Activated CD4-positive, alpha-beta memory T cell treated with anti-CD3 and anti-CD28 coated beads for 36 hours (primary cell): ENCODE measurements at regions not wholly inside any gene's neighbourhood (a gene's known extent, or its start where the extent isn't known, plus 50 kb on each side); places are given as distances from the start of the nearest gene placed in this dataset.

Source experiments
- CTCF ChIA-PET: fragments of 350-600 bp; sonication (Branson Sonifier 250); formaldehyde crosslinking; loops from one replicate; lab custom pipeline; 2021; ENCODE audit warnings: antibody characterized with exemption, inconsistent platforms; lab: Charles Lee
- POLR2A ChIA-PET: fragments of 350-600 bp; sonication (Branson Sonifier 250); formaldehyde crosslinking; loops from one replicate; lab custom pipeline; 2021; ENCODE audit warnings: antibody characterized with exemption; lab: Charles Lee
- DNase-seq: peaks from one replicate; pipeline ENCODE4 v3.0.0-alpha.2; 2020
- H3K27ac Mint-ChIP-seq: one replicate; pipeline ENCODE4 v1.8.0; 2021; ENCODE audit warnings: mixed read lengths
- H3K27me3 Mint-ChIP-seq: one replicate; pipeline ENCODE4 v1.8.0; 2021; ENCODE audit warnings: mixed read lengths
- H3K36me3 Mint-ChIP-seq: one replicate; pipeline ENCODE4 v1.8.0; 2021; ENCODE audit warnings: mixed read lengths
- H3K4me1 Mint-ChIP-seq: one replicate; pipeline ENCODE4 v1.8.0; 2021; ENCODE audit warnings: low read depth, mixed read lengths
- H3K4me3 Mint-ChIP-seq: one replicate; pipeline ENCODE4 v1.8.0; 2021; ENCODE audit warnings: mild to moderate bottlenecking, mixed read lengths
- H3K9me3 Mint-ChIP-seq: one replicate; pipeline ENCODE4 v1.8.0; 2021; ENCODE audit warnings: mixed read lengths
- intact Hi-C: fragments of 100-400 bp; cut with micrococcal nuclease; formaldehyde crosslinking; loops from one replicate; pipeline ENCODE4 v1.15.1; 2023

- intact Hi-C loops: no loop called here
- no peaks in the 10 kb centered on the region for H3K9me3 Mint-ChIP-seq
- ChIA-PET POLR2A (no interaction called here), CTCF (interaction anchor here (1.0 kb wide), 1 partner anchor 10 kb away, joined by 3 read pairs; no protein-coding TSS in a partner anchor)
- no peaks in the 10 kb centered on the region for H3K36me3 Mint-ChIP-seq
- no peak overlapping the region for H3K4me3 Mint-ChIP-seq
- H3K27ac Mint-ChIP-seq: no peak overlapping the region
- H3K4me1 Mint-ChIP-seq: peaks cover 29% of the 10 kb centered on the region
- peak; percentile 22 for DNase-seq
- no peaks in the 10 kb centered on the region for H3K27me3 Mint-ChIP-seq
Observed at GRCh38 chr5:68884144-68884754, 209.6 kb upstream of the SLC30A5 start.

DNA sequence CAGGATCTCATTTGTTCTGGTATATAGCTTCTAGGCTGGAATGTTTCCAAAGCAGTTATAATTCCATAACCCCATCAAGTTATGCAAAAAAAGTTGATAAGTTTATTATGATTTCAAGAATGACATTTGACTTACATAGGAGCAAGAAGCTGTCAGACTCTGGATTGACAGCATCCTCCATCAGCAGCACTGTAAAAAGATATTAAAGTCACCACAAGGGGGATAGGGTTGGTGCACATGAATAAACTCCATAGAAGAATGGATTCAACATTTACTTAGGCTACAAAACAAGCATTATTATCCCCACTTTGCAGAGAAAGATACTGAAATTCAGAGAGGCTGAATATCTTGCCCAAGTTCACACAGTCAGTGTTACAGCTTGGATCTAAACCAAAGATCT is 208.9 kb upstream of the SLC30A5 start:
- ChIA-PET CTCF (no interaction called here), POLR2A (no interaction called here)
- peaks cover 29% of the 10 kb centered on the region for H3K4me1 Mint-ChIP-seq
- no peaks in the 10 kb centered on the region for H3K9me3 Mint-ChIP-seq
- H3K27me3 Mint-ChIP-seq: no peaks in the 10 kb centered on the region
- DNase-seq: no peak
- H3K4me3 Mint-ChIP-seq: no peak overlapping the region
- H3K27ac Mint-ChIP-seq: no peak overlapping the region
- intact Hi-C loops: loop anchor here (5.0 kb wide), 2 partner anchors 122 to 603 kb away; no protein-coding TSS in a partner anchor
- no peaks in the 10 kb centered on the region for H3K36me3 Mint-ChIP-seq

DNA sequence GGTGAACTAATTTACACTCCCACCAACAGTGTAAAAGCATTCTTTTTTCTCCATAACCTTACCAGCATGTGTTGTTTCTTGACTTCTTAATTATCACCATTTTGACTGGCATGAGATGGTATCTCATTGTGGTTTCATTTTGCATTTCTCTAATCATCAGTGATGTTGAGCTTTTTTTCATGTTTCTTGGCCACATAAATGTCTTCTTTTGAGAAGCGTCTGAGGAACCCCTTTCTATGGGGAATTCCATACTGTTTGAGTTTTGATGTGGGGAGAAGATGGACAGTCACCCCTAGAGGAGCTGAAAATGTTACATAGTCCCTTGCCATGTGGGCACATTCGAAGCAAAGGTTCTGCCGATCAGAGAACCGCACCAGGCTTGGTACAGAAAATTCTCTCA is 207.0 kb upstream of the SLC30A5 start:
- Mint-ChIP-seq H3K4me1 (peaks cover 35% of the 10 kb centered on the region), H3K27ac (no peak overlapping the region), H3K4me3 (no peak overlapping the region), H3K36me3 (no peaks in the 10 kb centered on the region), H3K9me3 (no peaks in the 10 kb centered on the region), H3K27me3 (no peaks in the 10 kb centered on the region)
- intact Hi-C loops: loop anchor here (5.0 kb wide), 2 partner anchors 120 to 605 kb away; no protein-coding TSS in a partner anchor
- CTCF ChIA-PET: no interaction called here
- POLR2A ChIA-PET: no interaction called here
- DNase-seq: no peak

DNA sequence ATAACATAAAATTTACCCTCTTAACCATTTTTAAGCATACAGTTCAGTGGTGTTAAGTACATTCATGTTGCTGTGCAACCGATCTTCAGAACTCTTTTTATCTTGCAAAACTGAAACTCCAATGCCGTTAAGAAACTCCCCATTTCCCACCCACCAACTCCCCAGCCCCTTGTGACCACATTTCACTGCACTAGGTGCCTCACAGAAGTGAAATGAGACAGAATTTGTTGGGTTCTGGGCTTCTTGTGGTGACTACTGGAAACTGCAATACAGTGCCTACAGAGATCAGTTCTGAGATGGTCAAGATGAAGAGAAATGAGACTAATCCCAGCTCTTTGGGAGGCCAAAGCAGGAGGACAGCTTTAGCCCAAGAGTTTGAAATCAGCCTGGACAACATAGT is 202.1 kb upstream of the SLC30A5 start:
- peak; percentile 58 for DNase-seq
- POLR2A ChIA-PET: no interaction called here
- no peak overlapping the region for H3K27ac Mint-ChIP-seq
- intact Hi-C loops: no loop called here
- H3K4me1 Mint-ChIP-seq: peaks cover 26% of the 10 kb centered on the region
- no peak overlapping the region for H3K4me3 Mint-ChIP-seq
- no peaks in the 10 kb centered on the region for H3K36me3 Mint-ChIP-seq
- H3K27me3 Mint-ChIP-seq: no peaks in the 10 kb centered on the region
- CTCF ChIA-PET: no interaction called here
- H3K9me3 Mint-ChIP-seq: no peaks in the 10 kb centered on the region

GRCh38 chr5:68894673-68895072 is 199.1 kb upstream of the SLC30A5 start:
- H3K36me3 Mint-ChIP-seq: no peaks in the 10 kb centered on the region
- no peak for DNase-seq
- no peak overlapping the region for H3K27ac Mint-ChIP-seq
- POLR2A ChIA-PET: no interaction called here
- no peaks in the 10 kb centered on the region for H3K9me3 Mint-ChIP-seq
- H3K4me3 Mint-ChIP-seq: no peak overlapping the region
- CTCF ChIA-PET: interaction anchor here (0.8 kb wide), 1 partner anchor 11 kb away, joined by 3 read pairs; no protein-coding TSS in a partner anchor
- no peaks in the 10 kb centered on the region for H3K27me3 Mint-ChIP-seq
- intact Hi-C loops: no loop called here
- H3K4me1 Mint-ChIP-seq: peaks cover 21% of the 10 kb centered on the region

DNA sequence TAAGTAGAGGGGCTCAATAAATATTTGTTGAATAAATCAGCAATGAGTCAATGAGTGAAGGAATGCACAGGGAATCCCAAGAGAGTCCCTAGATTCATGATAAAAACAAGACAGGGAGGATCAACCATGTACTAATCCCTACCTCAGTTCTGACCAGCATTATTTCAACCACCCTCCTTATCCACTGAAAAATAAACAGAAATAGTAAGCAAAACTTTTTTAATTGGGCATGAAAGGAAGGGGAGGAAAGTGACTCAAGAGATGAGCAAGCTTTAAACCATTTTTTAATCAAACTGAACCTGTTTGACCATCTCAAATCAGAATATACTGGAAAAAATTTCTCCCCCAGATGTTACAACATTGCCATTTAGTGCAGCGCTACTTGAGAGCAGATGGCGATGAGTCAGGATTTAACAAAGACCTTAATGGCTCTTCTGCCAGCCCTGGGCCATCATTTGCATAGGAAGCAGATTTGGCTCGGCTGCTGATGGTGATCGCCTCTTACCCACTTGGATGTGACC is 194.8 kb upstream of the SLC30A5 start:
- Mint-ChIP-seq H3K27ac (no peak overlapping the region), H3K4me3 (no peak overlapping the region), H3K27me3 (no peaks in the 10 kb centered on the region), H3K9me3 (no peaks in the 10 kb centered on the region), H3K36me3 (no peaks in the 10 kb centered on the region), H3K4me1 (peaks cover 11% of the 10 kb centered on the region)
- intact Hi-C loops: no loop called here
- ChIA-PET POLR2A (no interaction called here), CTCF (no interaction called here)
- no peak for DNase-seq

DNA sequence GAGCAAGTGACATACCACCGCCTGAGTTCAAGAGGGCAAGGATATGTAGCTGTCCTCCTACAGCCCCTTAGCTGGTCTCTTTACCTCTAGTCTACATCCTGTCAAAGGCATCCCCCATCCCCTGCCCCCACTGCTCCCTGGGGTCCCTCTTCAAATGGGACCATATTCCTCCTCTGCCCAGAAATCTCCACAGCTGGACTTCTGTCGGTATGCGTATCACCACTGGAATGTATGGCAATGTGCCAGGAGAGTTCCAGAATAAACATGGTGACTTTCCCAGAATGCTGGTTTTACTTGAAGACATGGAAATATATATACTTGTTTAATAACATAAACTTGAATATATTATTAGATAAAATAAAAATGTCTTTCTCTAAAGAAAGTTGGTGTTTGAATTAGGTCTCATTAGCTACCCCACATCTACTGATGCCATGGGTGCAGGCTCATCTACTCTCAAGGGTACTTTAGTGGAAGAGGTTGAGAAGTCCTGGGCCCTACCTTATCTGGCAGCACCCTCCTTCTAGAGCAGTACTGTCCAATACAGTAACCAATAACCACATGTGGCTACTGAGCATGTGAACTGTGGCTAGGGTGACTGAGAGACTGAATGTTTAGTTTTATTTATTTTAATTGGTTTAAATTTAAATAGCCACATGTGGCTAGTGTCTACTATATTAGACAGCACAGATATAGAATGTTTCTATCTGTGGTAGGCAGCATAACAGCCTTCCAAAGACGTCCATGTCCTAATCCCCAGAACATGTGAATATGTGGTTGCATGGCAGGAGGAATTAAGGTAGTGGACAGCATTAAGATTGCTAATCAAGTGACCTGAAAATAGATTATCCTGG is 181.7 kb upstream of the SLC30A5 start:
- Mint-ChIP-seq H3K9me3 (no peaks in the 10 kb centered on the region), H3K27ac (no peak overlapping the region), H3K4me3 (no peak overlapping the region), H3K27me3 (peaks cover 2% of the 10 kb centered on the region), H3K4me1 (no peaks in the 10 kb centered on the region), H3K36me3 (no peaks in the 10 kb centered on the region)
- intact Hi-C loops: no loop called here
- CTCF ChIA-PET: no interaction called here
- no peak for DNase-seq
- POLR2A ChIA-PET: no interaction called here

- ChIA-PET POLR2A (no interaction called here), CTCF (no interaction called here)
- H3K9me3 Mint-ChIP-seq: peaks cover 2% of the 10 kb centered on the region
- no peaks in the 10 kb centered on the region for H3K36me3 Mint-ChIP-seq
- intact Hi-C loops: no loop called here
- no peaks in the 10 kb centered on the region for H3K4me1 Mint-ChIP-seq
- peaks cover 2% of the 10 kb centered on the region for H3K27me3 Mint-ChIP-seq
- H3K4me3 Mint-ChIP-seq: no peak overlapping the region
- H3K27ac Mint-ChIP-seq: no peak overlapping the region
- no peak for DNase-seq
Observed at GRCh38 chr5:68915079-68915478, 178.7 kb upstream of the SLC30A5 start.

DNA sequence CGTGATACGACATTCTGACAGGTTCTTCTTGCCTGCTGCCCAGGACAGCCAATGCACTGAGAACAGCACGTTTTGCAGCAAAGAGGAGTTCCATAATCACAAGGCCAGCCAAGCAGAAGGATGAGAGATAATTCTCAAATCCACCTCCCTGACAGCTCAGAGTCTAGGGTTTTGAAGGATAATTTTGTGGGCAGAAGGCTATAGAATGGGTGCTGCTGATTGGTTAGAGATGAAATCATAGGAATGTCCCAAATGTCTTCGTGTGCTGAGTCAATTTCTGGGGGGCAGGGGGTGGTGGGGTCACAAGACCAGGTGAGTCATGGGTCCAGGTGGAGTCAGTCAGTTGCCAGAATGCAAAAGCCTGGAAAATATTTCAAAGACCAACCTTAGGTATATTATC is 175.5 kb upstream of the SLC30A5 start:
- no peak overlapping the region for H3K27ac Mint-ChIP-seq
- POLR2A ChIA-PET: no interaction called here
- no peak for DNase-seq
- no peaks in the 10 kb centered on the region for H3K36me3 Mint-ChIP-seq
- H3K9me3 Mint-ChIP-seq: peaks cover 2% of the 10 kb centered on the region
- CTCF ChIA-PET: interaction anchor here (0.7 kb wide), 1 partner anchor 419 kb away, joined by 3 read pairs; no protein-coding TSS in a partner anchor
- H3K27me3 Mint-ChIP-seq: no peaks in the 10 kb centered on the region
- no peaks in the 10 kb centered on the region for H3K4me1 Mint-ChIP-seq
- no peak overlapping the region for H3K4me3 Mint-ChIP-seq
- intact Hi-C loops: no loop called here

GRCh38 chr5:68919988-68920490 is 173.8 kb upstream of the SLC30A5 start:
- ChIA-PET POLR2A (no interaction called here), CTCF (no interaction called here)
- peaks cover 2% of the 10 kb centered on the region for H3K9me3 Mint-ChIP-seq
- no peak for DNase-seq
- no peak overlapping the region for H3K27ac Mint-ChIP-seq
- no peaks in the 10 kb centered on the region for H3K27me3 Mint-ChIP-seq
- no peak overlapping the region for H3K4me3 Mint-ChIP-seq
- H3K36me3 Mint-ChIP-seq: no peaks in the 10 kb centered on the region
- H3K4me1 Mint-ChIP-seq: no peaks in the 10 kb centered on the region
- intact Hi-C loops: no loop called here

GRCh38 chr5:68920888-68921287 is 172.9 kb upstream of the SLC30A5 start:
- H3K4me3 Mint-ChIP-seq: no peak overlapping the region
- ChIA-PET POLR2A (no interaction called here), CTCF (no interaction called here)
- no peak overlapping the region for H3K27ac Mint-ChIP-seq
- no peak for DNase-seq
- peaks cover 2% of the 10 kb centered on the region for H3K9me3 Mint-ChIP-seq
- H3K4me1 Mint-ChIP-seq: no peaks in the 10 kb centered on the region
- H3K36me3 Mint-ChIP-seq: no peaks in the 10 kb centered on the region
- intact Hi-C loops: no loop called here
- no peaks in the 10 kb centered on the region for H3K27me3 Mint-ChIP-seq

DNA sequence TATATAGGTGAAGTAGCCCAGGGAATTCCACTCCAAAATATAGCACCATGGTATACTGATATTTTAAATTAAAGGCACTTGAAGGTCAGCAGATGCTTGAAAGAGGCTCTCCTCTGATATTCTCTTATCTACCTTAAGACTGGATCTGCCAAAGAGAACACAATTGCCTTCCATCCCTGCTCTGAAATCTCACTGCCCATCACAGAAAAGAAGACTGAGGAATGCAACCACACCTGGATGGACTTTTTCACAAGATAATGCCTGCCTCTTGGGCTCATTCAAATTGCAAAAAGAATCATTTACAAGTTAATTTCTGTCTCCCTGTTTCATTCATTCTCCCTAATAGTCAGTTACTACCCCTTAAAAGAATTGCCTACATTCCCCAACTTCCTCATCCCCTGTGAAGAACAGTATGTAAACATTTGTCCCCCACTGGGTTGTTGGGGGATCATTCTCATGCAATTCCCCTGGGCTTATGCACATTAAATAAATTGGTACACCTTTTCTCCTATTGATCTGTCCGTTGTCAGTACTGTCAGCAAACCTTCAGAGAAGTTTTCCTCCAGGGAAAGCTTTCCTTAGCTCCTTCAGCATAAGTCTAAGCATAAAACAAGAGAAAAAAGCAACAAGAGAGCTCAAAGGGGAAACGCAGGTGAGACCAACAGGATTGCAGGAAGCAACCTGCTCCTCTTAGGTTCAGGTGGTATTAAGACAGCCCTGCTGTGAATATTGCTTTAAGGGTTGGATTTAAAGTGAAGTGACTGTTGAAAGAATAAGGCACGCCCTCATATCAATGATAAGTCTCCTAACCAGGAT is 171.4 kb upstream of the SLC30A5 start:
- CTCF ChIA-PET: no interaction called here

More for the DNA sequence above, 171.4 kb upstream of the SLC30A5 start:
- Mint-ChIP-seq H3K36me3 (no peaks in the 10 kb centered on the region), H3K27ac (no peak overlapping the region), H3K4me3 (no peak overlapping the region), H3K27me3 (no peaks in the 10 kb centered on the region), H3K9me3 (peaks cover 2% of the 10 kb centered on the region), H3K4me1 (no peaks in the 10 kb centered on the region)
- intact Hi-C loops: no loop called here
- DNase-seq: no peak
- POLR2A ChIA-PET: no interaction called here
